Medulla oblongata (tissue), 1 donor: ENCODE measurements at regions not wholly inside any gene's neighbourhood (a gene's known extent, or its start where the extent isn't known, plus 50 kb on each side); places are given as distances from the start of the nearest gene placed in this dataset.

Experiments used
- DNase-seq: peaks from one replicate; pipeline ENCODE4 v3.0.0-alpha.2; 2015; ENCODE audit errors: extremely low spot score

DNA sequence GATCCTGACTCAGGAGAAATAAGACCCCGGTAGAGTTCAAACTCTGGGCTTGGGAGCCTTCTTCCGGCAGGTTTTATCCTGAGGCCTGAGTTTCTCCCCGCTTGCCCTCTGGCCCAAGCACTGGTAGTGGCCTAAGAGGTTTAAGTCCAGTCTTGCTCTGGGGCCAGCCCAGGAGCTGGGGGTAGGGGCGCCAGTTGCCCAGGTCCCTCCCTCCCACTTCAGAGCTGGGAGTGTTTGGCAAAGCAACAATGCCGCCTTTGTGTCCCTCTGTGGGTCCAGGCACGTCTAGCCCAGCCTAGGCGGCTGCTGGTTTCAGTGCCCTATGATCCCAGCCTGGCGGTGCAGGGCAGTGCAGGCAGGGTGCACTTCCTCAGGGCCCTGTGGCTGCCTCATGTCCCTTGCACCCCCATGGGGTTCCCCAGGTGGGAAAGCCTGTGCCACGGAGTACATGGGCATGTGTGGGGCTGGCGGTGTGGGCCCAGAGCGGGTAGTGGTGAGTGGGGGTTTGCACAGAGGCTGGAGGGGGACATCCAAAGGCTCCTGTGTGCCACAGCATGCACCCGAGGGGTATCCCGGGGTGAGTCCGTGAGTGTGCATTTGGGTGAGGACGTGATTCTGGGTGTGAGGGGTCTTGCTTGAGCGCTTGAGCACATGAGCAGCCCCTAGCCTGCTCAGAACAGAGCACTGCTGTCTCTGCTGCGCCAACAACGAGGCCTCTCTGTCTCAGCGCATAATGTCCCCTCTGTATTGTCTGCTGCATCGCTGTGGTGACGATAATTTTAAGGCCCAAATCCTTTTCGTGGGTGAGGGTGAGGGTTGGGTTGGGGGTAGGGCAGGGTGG lies 61.7 kb upstream of the PSD2 start:
- peak; percentile 98 for DNase-seq

DNA sequence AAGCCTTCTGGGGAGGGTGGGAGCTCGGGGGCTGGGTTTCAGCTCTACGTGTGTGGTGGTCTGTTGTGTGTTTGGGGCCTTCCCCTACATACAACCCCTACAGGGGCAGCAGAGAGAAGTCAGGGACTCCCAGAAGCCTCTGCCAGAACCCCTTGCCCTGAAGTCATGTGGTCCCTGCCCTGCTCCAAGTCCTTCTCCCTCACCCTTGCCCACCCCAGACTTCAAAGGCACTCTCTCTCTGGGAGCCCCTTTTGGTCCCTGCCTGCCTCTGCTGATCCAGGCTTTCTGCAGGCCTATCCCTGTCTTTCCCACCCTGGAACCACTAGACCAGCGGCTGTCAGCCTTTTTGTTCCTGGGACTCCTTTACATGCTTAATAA lies 61.1 kb upstream of the PSD2 start:
- no peak for DNase-seq

DNA sequence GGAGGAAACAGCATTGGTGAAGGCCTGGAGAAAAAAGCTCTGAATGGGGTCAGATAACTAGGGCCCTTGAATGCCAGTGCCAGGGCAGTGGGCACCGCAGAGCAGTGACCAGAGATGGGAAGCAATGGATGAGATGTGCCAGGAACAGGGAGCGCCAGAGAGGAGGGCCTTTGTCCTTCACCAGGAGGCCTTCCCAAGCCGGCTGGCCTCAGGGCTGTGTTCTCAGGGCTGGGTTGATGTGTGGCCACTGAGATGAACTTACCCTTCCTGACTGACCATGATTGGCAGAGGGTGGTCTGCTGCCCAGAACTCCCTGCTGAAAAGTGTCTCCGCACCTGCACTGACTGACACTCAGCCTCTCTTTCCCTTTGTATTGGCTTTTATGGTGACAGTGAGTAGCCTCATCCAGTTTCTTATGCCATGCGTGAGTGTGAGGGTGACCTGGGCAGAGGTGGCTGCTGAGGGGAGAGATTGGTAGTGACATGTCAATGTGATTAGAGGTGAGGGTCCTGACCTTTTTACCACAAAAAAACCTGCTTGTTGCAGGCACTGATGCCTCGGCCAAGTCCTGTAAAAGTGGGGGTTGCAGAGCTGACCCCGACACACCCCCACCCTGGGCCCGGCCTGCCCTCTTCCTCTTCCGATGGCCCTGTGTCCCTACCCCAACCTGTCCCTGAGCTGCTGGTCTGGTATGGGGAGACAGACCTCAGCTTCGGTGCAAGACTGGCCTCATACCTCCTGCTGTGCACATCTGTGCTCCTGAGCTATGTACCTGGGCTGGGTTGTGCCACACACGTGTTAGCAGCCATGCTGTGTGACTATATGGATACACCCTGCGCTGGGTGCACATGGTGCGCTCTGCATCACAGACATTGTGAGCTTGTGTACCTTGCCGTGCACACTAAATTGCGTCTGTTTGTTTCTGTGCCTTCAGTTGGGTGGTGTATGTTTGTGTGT lies 57.1 kb upstream of the PSD2 start:
- DNase-seq, result peak; percentile 57

- DNase-seq, result no peak
Observed at GRCh38 chr5:139739150-139739974, 56.2 kb upstream of the PSD2 start.

GRCh38 chr5:139740138-139740991 lies 55.2 kb upstream of the PSD2 start:
- DNase-seq, result no peak

- no peak for DNase-seq
Observed at GRCh38 chr5:139740992-139741672, 54.5 kb upstream of the PSD2 start.

- DNase-seq, result no peak
Observed at GRCh38 chr5:139741823-139742172, 53.8 kb upstream of the PSD2 start.

DNA sequence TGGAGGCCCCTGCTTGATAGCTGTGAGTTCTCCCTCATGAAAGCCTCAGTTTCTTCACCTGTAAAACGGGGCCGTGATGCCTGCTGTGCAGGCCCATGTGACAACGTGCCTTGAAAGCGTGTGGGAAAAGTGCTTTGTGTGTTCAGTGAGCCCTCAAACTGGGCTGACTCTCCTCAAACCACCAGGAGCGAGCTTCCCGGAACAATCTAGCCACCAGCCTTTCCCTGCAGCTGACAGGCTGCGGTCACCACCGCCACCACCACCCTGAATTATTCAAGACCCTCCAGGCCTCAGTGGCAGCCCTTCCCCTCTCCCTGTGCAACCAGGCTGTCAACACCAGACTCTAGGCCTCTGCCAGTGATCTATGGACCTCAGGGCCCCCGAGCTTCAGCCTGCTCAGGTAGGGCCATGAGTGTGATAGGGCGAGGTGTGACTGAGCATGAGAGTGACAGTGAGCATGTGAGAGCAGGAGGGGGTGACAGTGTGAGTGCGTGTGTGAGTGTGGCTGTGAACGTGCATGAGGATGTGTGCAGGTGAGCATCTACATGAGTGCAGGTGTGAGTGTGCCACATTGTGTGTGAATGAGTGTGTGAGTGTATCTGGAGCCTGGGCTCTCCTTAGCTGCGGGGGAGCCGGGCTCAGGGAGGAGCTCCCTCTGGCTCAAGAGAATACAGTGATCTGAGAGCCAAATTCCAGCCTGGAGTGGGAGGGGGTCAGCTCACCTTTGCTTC lies 53.3 kb upstream of the PSD2 start:
- DNase-seq, result no peak

GRCh38 chr5:139743001-139743771 lies 52.4 kb upstream of the PSD2 start:
- DNase-seq, result no peak

DNA sequence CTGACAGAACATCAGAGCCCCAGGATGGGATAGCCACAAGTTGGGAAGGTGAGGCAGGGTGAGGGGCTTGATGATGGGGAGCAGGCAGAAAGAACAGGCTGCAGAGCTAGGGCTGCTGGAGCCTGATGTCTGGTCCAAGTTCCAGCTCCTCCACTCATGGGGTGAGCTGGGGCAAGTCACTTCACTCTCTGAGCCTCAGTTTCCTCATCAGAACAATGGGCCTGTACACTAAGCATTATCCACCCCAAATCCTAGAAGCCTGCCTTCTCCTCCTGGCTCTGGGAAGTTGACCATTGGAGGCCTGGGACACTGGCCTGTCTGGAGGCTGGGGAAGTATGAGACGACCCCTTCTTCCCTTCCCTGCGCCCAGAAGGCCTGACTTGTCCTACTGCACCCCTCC lies 51.8 kb upstream of the PSD2 start:
- DNase-seq, result no peak

DNA sequence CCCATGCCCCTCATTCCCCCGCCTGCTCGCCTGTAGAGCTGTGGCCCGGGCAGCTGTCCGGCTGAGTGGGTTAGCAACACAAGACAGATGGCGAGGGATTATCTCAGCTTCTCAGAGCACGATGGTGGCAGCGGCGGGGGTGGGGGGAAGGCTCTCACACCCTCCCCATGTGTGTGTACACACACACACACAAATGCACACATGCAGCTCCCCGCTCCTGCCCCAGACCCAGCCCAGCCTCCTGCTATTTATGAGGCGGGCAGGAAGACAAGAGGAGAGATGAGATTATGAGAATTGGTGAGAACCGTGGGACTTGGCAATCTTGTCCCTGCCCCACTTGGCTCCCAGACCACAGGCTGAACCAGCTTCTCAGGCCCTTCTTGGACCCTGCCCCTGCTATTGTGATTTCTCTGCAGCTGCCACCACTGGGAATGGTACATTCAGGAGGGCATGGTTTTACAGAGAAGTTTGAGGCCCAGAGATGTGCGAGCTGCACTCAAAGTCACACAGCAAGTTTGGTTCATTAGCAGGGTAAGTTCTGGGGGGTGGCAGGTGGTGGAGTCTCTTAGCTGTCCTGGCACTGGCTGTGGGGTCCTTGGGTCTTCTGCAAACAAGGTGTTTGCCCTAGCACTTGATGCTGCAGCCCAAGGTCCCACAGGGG lies 51.0 kb upstream of the PSD2 start:
- DNase-seq, result no peak

GRCh38 chr5:139745132-139745799 lies 50.3 kb upstream of the PSD2 start:
- DNase-seq, result peak; percentile 72

DNA sequence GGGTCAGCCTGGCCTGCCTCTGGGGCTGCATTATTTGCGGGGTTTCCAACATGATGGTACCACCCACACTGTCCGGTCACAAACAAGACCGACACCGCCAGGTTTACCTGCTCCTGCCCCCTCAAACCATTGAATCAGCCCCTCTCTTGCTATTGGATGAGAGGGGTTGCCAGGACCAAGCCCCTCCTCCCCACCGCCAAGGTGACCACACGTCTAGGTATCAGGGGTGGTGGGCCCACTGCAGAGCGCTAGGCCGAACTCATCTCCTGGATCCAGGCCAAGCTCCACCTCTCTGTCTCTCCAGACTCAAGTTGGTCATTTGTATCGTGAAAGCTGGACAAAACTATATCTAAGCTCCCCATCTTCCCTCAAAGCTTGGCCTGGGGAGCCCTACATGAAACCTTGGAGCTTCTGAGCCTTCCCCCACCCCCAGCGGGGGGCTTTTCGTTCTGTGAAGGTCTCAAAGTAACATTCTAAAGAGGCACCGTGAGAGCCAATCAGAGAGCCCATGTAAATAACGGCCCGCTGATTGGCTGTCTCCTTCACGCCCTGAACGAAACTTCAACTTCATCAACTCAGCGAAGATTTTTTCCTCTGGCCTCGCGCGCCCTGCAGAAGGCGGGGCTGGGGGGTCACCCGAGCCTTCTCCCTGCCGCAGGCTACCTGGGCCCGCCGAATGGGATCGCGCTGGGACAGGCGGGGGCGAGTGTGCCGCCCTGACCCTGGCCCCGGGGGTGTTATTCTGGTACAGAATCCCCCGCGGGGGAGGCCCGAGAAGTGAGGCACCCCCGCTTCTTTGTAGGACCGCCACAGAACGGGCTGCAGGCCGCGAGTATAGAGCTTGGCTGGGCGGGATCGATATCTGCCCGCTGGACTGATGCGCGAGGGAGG lies 49.6 kb upstream of the PSD2 start:
- DNase-seq, result peak; percentile 85
